Natural killer cell (primary cell): ENCODE measurements at regions not wholly inside any gene's neighbourhood (a gene's known extent, or its start where the extent isn't known, plus 50 kb on each side); places are given as distances from the start of the nearest gene placed in this dataset.

ENCODE experiments used
- ATAC-seq, 3 donors: fragments of 150-1000 bp in 2 of 3; fragments of 200-7000 bp in 1 of 3; cut with Tn5 transposase; 1 replicate in 1 of 3; 2 replicates in 2 of 3; pipeline ENCODE4 v1.10.0; 2021; ENCODE audit warnings: mild to moderate bottlenecking in 2 of 3, moderate library complexity in 2 of 3
- DNase-seq, 2 donors: peaks; one replicate each; pipeline versions ENCODE4 v3.0.0 to v3.0.0-alpha.2; 2013 to 2021; ENCODE audit warnings: mixed read lengths in 1 of 2
- H3K27ac ChIP-seq: one replicate; pipeline ENCODE4 v1.5.1; 2013; ENCODE audit warnings: mild to moderate bottlenecking, low read length
- H3K27me3 ChIP-seq: one replicate; pipeline ENCODE4 v1.6.1; 2013; ENCODE audit warnings: low read length; ENCODE audit not compliant: control insufficient read depth, insufficient read depth
- H3K36me3 ChIP-seq: one replicate; pipeline ENCODE4 v1.6.1; 2013; ENCODE audit warnings: low read length; ENCODE audit not compliant: control insufficient read depth, insufficient read depth
- H3K4me1 ChIP-seq: one replicate; pipeline ENCODE4 v1.6.1; 2013; ENCODE audit warnings: low read length; ENCODE audit not compliant: control insufficient read depth, insufficient read depth
- H3K4me3 ChIP-seq: one replicate; pipeline ENCODE4 v1.5.1; 2013; ENCODE audit warnings: low read length
- H3K9me3 ChIP-seq: one replicate; pipeline ENCODE4 v1.6.1; 2013; ENCODE audit warnings: low read length; ENCODE audit not compliant: control insufficient read depth, insufficient read depth
- H3K27ac Mint-ChIP-seq, 2 donors: one replicate each; pipeline ENCODE4 v1.8.0; 2022; ENCODE audit warnings: mild to moderate bottlenecking in 2 of 2, mixed read lengths in 2 of 2, moderate library complexity in 1 of 2
- H3K27me3 Mint-ChIP-seq, 2 donors: one replicate each; pipeline ENCODE4 v1.8.0; 2022; ENCODE audit warnings: low read depth in 2 of 2, mixed read lengths in 2 of 2
- H3K36me3 Mint-ChIP-seq: one replicate; pipeline ENCODE4 v1.8.0; 2022; ENCODE audit warnings: mixed read lengths
- H3K4me1 Mint-ChIP-seq, 2 donors: one replicate each; pipeline ENCODE4 v1.8.0; 2022; ENCODE audit warnings: mixed read lengths in 2 of 2
- H3K4me3 Mint-ChIP-seq: one replicate; pipeline ENCODE4 v1.8.0; 2022; ENCODE audit warnings: mild to moderate bottlenecking, moderate library complexity, mixed read lengths
- H3K9me3 Mint-ChIP-seq, 2 donors: one replicate each; pipeline ENCODE4 v1.8.0; 2022; ENCODE audit warnings: mixed read lengths in 2 of 2
- CTCF ChIP-seq: fragments of 200-600 bp; IDR thresholded peaks from one replicate; pipeline ENCODE4 v1.8.0; 2022; ENCODE audit warnings: antibody characterized with exemption
- WGBS: methylation state at CpG from one replicate; pipeline ENCODE4 v1.1.7; 2013; ENCODE audit warnings: missing lambda C conversion rate; ENCODE audit not compliant: insufficient coverage; 5-methylcytosine and 5-hydroxymethylcytosine counted together
- intact Hi-C: fragments of 100-400 bp; cut with micrococcal nuclease; formaldehyde crosslinking; loops from one replicate; pipeline ENCODE4 v1.14.2; 2022

- Histone ChIP-seq H3K36me3 (no peaks in the 10 kb centered on the region), H3K9me3 (no peaks in the 10 kb centered on the region), H3K4me1 (no peaks in the 10 kb centered on the region), H3K27ac (no peak overlapping the region), H3K27me3 (no peaks in the 10 kb centered on the region), H3K4me3 (no peak overlapping the region)
- no peak for TF ChIP-seq CTCF
- DNase-seq (no peak), ATAC-seq (no peak)
- H3K4me3 Mint-ChIP-seq: no peak overlapping the region
- 46% methylated on average over 2 of the region's 2 CpGs for WGBS
- intact Hi-C loops: no loop called here
- no peaks in the 10 kb centered on the region for H3K36me3 Mint-ChIP-seq
- no peak overlapping the region for H3K27ac Mint-ChIP-seq
- peaks cover 0 to 3% of the 10 kb centered on the region in 2 donors for H3K9me3 Mint-ChIP-seq
- peaks cover 11 to 13% of the 10 kb centered on the region in 2 donors for H3K4me1 Mint-ChIP-seq
- peaks cover 0 to 2% of the 10 kb centered on the region in 2 donors for H3K27me3 Mint-ChIP-seq
These were observed 128.2 kb upstream of the ASTN2 start for GRCh38 chr9:117543089-117543488.

GRCh38 chr9:117542021-117542420 is 127.2 kb upstream of the ASTN2 start:
- H3K27me3 Mint-ChIP-seq: peaks cover 0 to 2% of the 10 kb centered on the region in 2 donors
- H3K27me3 ChIP-seq: no peaks in the 10 kb centered on the region
- DNase-seq: no peak
- 71% methylated on average over 2 of the region's 3 CpGs for WGBS
- H3K36me3 Mint-ChIP-seq: no peaks in the 10 kb centered on the region
- H3K4me3 Mint-ChIP-seq: no peak overlapping the region
- H3K27ac Mint-ChIP-seq: no peak overlapping the region
- H3K4me3 ChIP-seq: no peak overlapping the region
- no peak overlapping the region for H3K27ac ChIP-seq
- H3K4me1 ChIP-seq: no peaks in the 10 kb centered on the region
- ATAC-seq: no peak
- no peaks in the 10 kb centered on the region for H3K9me3 ChIP-seq
- peaks cover 0 to 3% of the 10 kb centered on the region in 2 donors for H3K9me3 Mint-ChIP-seq
- intact Hi-C loops: no loop called here
- no peak for TF ChIP-seq CTCF
- no peaks in the 10 kb centered on the region for H3K36me3 ChIP-seq
- peaks cover 5 to 6% of the 10 kb centered on the region in 2 donors for H3K4me1 Mint-ChIP-seq

- Mint-ChIP-seq H3K36me3 (no peaks in the 10 kb centered on the region), H3K4me3 (no peak overlapping the region), H3K27ac (no peak overlapping the region), H3K27me3 (peaks cover 0 to 2% of the 10 kb centered on the region in 2 donors), H3K9me3 (peaks cover 0 to 2% of the 10 kb centered on the region in 2 donors), H3K4me1 (peaks cover 0 to under 1% of the 10 kb centered on the region in 2 donors)
- TF ChIP-seq CTCF: no peak
- DNase-seq: no peak
- no peaks in the 10 kb centered on the region for H3K4me1 ChIP-seq
- H3K36me3 ChIP-seq: no peaks in the 10 kb centered on the region
- 89% methylated on average over 5 of the region's 8 CpGs for WGBS
- H3K9me3 ChIP-seq: no peaks in the 10 kb centered on the region
- H3K27me3 ChIP-seq: no peaks in the 10 kb centered on the region
- no peak for ATAC-seq
- no peak overlapping the region for H3K4me3 ChIP-seq
- H3K27ac ChIP-seq: no peak overlapping the region
- intact Hi-C loops: no loop called here
These were observed 126.3 kb upstream of the ASTN2 start for GRCh38 chr9:117541181-117541580.

- intact Hi-C loops: no loop called here
- Mint-ChIP-seq H3K36me3 (no peaks in the 10 kb centered on the region), H3K27me3 (no peaks in the 10 kb centered on the region), H3K27ac (no peak overlapping the region), H3K4me1 (no peaks in the 10 kb centered on the region), H3K4me3 (no peak overlapping the region), H3K9me3 (peaks cover 3 to 7% of the 10 kb centered on the region in 2 donors)
- Histone ChIP-seq H3K4me3 (no peak overlapping the region), H3K36me3 (no peaks in the 10 kb centered on the region), H3K9me3 (no peaks in the 10 kb centered on the region), H3K4me1 (no peaks in the 10 kb centered on the region), H3K27ac (no peak overlapping the region), H3K27me3 (no peaks in the 10 kb centered on the region)
- no peak for ATAC-seq
- no peak for TF ChIP-seq CTCF
- no peak for DNase-seq
These were observed 121.1 kb upstream of the ASTN2 start for GRCh38 chr9:117535973-117536372.
